NCI-H2196 (cell line): ENCODE measurements at regions not wholly inside any gene's neighbourhood (a gene's known extent, or its start where the extent isn't known, plus 50 kb on each side); places are given as distances from the start of the nearest gene placed in this dataset.

Experiments used
- DNase-seq: peaks from one replicate; lab custom pipeline; 2025; ENCODE audit not compliant: unreplicated experiment; lab: John Stamatoyannopoulos, UW

- DNase-seq = no peak
These were observed 94.6 kb upstream of the FAM47C start for GRCh38 chrX:36913551-36913950.

- no peak for DNase-seq
These were observed 91.2 kb upstream of the FAM47C start for GRCh38 chrX:36916941-36917340.

GRCh38 chrX:36927712-36928111 is 80.5 kb upstream of the FAM47C start:
- no peak for DNase-seq

GRCh38 chrX:36930491-36930890 is 77.7 kb upstream of the FAM47C start:
- DNase-seq = no peak

GRCh38 chrX:36947214-36947613 is 61.0 kb upstream of the FAM47C start:
- DNase-seq = no peak

- no peak for DNase-seq
These were observed 57.5 kb upstream of the FAM47C start for GRCh38 chrX:36950495-36951253.

- no peak for DNase-seq
These were observed 50.5 kb upstream of the FAM47C start for GRCh38 chrX:36957425-36958328.
